K562 (cell line): ENCODE measurements at regions not wholly inside any gene's neighbourhood (a gene's known extent, or its start where the extent isn't known, plus 50 kb on each side); places are given as distances from the start of the nearest gene placed in this dataset.
A peak's percentile ranks its signal among the peaks of the same experiment; 100 is the strongest.

Source experiments
- C11orf30 ChIP-seq: fragments of 450-650 bp; IDR thresholded peaks from 2 replicates; pipeline ENCODE4 v1.6.1; 2016; ENCODE audit warnings: low read depth, mild to moderate bottlenecking
- CREB3 ChIP-seq: fragments of 450-650 bp; conservative IDR thresholded peaks from 2 replicates; pipeline ENCODE4 v1.6.1; 2016; ENCODE audit warnings: missing genetic modification characterization, low read depth, mild to moderate bottlenecking, missing compliant biosample characterization, moderate library complexity
- DACH1 ChIP-seq: fragments of 450-650 bp; IDR thresholded peaks from 2 replicates; pipeline ENCODE4 v1.6.1; 2018; ENCODE audit not compliant: partially characterized antibody
- EP400 ChIP-seq: fragments of 450-650 bp; IDR thresholded peaks from 2 replicates; pipeline ENCODE4 v1.6.1; 2017; ENCODE audit warnings: antibody characterized with exemption, mild to moderate bottlenecking, moderate library complexity
- GABPA ChIP-seq: fragments of 200-800 bp; sonication (Bioruptor generic); conservative IDR thresholded peaks from 2 replicates; pipeline ENCODE4 v1.6.1; 2016; ENCODE audit warnings: low read depth, missing genetic modification characterization, missing compliant biosample characterization
- HMGXB4 ChIP-seq: sonication (generic); formaldehyde crosslinking; IDR thresholded peaks from 2 replicates; pipeline ENCODE4 v1.8.1; 2023; ENCODE audit warnings: mild to moderate bottlenecking, missing genetic modification reagents
- HNRNPUL1 ChIP-seq: fragments of 200-400 bp; formaldehyde crosslinking; IDR thresholded peaks from 2 replicates; pipeline ENCODE4 v1.6.1; 2017; ENCODE audit warnings: low read length
- JUND ChIP-seq, 2 experiments: IDR thresholded peaks; 2 replicates in 1 of 2; 3 replicates in 1 of 2; pipeline ENCODE4 v1.6.1; 2011; ENCODE audit warnings: borderline replicate concordance in 2 of 2, low read depth in 2 of 2, low read length in 2 of 2, improper control_type of control experiment in 1 of 2, missing biosample characterization in 1 of 2, missing genetic modification characterization in 1 of 2, missing genetic modification reagents in 1 of 2
- LEF1 ChIP-seq: fragments of 450-650 bp; IDR thresholded peaks from 2 replicates; pipeline ENCODE4 v1.6.1; 2016; ENCODE audit warnings: mild to moderate bottlenecking
- MAFF ChIP-seq: IDR thresholded peaks from 2 replicates; pipeline ENCODE4 v1.6.1; 2012; ENCODE audit warnings: low read length, improper control_type of control experiment
- MBD2 ChIP-seq: sonication (generic); IDR thresholded peaks from 2 replicates; pipeline ENCODE4 v1.6.1; 2016; ENCODE audit warnings: low read depth, borderline replicate concordance
- MYNN ChIP-seq, 2 experiments: sonication (generic); formaldehyde crosslinking in 1 of 2; IDR thresholded peaks; 2 replicates each; pipeline versions ENCODE4 v1.5.0 to v1.6.1; 2016 to 2020; ENCODE audit warnings: antibody characterized with exemption in 1 of 2, missing genetic modification reagents in 1 of 2
- NELFE ChIP-seq: IDR thresholded peaks from 2 replicates; pipeline ENCODE4 v1.6.1; 2011; ENCODE audit warnings: mild to moderate bottlenecking; ENCODE audit not compliant: insufficient read depth, insufficient read length
- NR2C2 ChIP-seq, 2 experiments: fragments of 200-800 bp in 1 of 2; sonication (Bioruptor generic) in 1 of 2; sonication (generic) in 1 of 2; formaldehyde crosslinking in 1 of 2; IDR thresholded peaks; 2 replicates each; pipeline versions ENCODE4 v1.6.1 to v1.8.0; 2016 to 2022; ENCODE audit warnings: mild to moderate bottlenecking in 1 of 2, missing compliant biosample characterization in 1 of 2, missing genetic modification characterization in 1 of 2, missing genetic modification reagents in 1 of 2
- POLR2B ChIP-seq: fragments of 450-650 bp; IDR thresholded peaks from 2 replicates; pipeline ENCODE4 v1.6.1; 2018; ENCODE audit warnings: low read depth; ENCODE audit not compliant: partially characterized antibody
- POLR2H ChIP-seq: IDR thresholded peaks from 2 replicates; pipeline ENCODE4 v1.6.1; 2016; ENCODE audit warnings: missing genetic modification characterization, low read depth, mild to moderate bottlenecking, control low read depth, missing compliant biosample characterization, moderate library complexity
- RBM39 ChIP-seq: fragments of 200-400 bp; formaldehyde crosslinking; optimal IDR thresholded peaks from 2 replicates; pipeline ENCODE3; 2018; ENCODE audit warnings: low read depth, low read length
- TAL1 ChIP-seq: fragments of 450-650 bp; IDR thresholded peaks from 2 replicates; pipeline ENCODE4 v1.6.1; 2016; ENCODE audit warnings: mild to moderate bottlenecking
- TRIM24 ChIP-seq, 2 experiments: fragments of 450-650 bp; IDR thresholded peaks; 2 replicates each; pipeline ENCODE4 v1.6.1; 2016
- ZBTB33 ChIP-seq: sonication (generic); formaldehyde crosslinking; IDR thresholded peaks from 2 replicates; pipeline ENCODE4 v1.8.1; 2023; ENCODE audit warnings: mild to moderate bottlenecking, missing genetic modification reagents
- ZNF398 ChIP-seq: fragments of 250-450 bp; sonication (Bioruptor Pico); IDR thresholded peaks from 2 replicates; pipeline ENCODE4 v1.8.0; 2021; ENCODE audit warnings: moderate library complexity, mild to moderate bottlenecking, inconsistent platforms
- ZNF780A ChIP-seq: fragments of 250-450 bp; sonication (Bioruptor Pico); IDR thresholded peaks from 2 replicates; pipeline ENCODE4 v1.5.0; 2021; ENCODE audit warnings: mild to moderate bottlenecking

- no peak for TF ChIP-seq HMGXB4
- no peak for TF ChIP-seq NR2C2 (CRISPR knock-in tag; IDR thresholded peaks at IDR 0.05)
- TF ChIP-seq NR2C2 (tag; IDR thresholded peaks at IDR 0.05): peak; percentile 61; the same call in 1 of the 2 replicates
- peak; percentile 33; the same call in 1 of the 2 replicates for TF ChIP-seq TAL1
- peak; percentile 46; the same call in 1 of the 2 replicates for TF ChIP-seq LEF1
- TF ChIP-seq DACH1: no peak
- 0 out of 2 replicates have a peak, but pooled peaks have one; percentile 9 for TF ChIP-seq C11orf30
- no peak for TF ChIP-seq HNRNPUL1
- TF ChIP-seq ZBTB33 (CRISPR knock-in tag): no peak
- no peak for TF ChIP-seq CREB3
- TF ChIP-seq MAFF: no peak
- peak; percentile 22; the same call in 1 of the 2 replicates for TF ChIP-seq JUND (IDR thresholded peaks at IDR 0.05; ENCODE audit: borderline replicate concordance, low read depth, low read length)
- TF ChIP-seq JUND (tag; IDR thresholded peaks at IDR 0.05; ENCODE audit: borderline replicate concordance, low read depth, low read length): peak; percentile 25; the same call in 1 of the 3 replicates
- no peak for TF ChIP-seq MYNN (IDR thresholded peaks at IDR 0.05)
- TF ChIP-seq MYNN (CRISPR knock-in tag; IDR thresholded peaks at IDR 0.05): no peak
- peak; percentile 43; the same call in 1 of the 2 replicates for TF ChIP-seq POLR2H (tag)
- no peak for TF ChIP-seq ZNF780A (CRISPR knock-in tag)
- TF ChIP-seq GABPA (tag): peak; percentile 82
- no peak for TF ChIP-seq POLR2B
- TF ChIP-seq EP400: peak; percentile 39
- TF ChIP-seq RBM39: no peak
- TF ChIP-seq NELFE: no peak
- TF ChIP-seq ZNF398 (CRISPR knock-in tag): no peak
- TF ChIP-seq TRIM24 (IDR thresholded peaks at IDR 0.05): peak in 1 of 2 experiments; percentile 55; a peak in 1 of 4 replicates
- no peak for TF ChIP-seq MBD2
Observed at GRCh38 chr14:65243766-65244442, 141.6 kb upstream of the MAX start (continued).
